Smooth muscle cell (in vitro differentiated cells): ENCODE measurements at regions not wholly inside any gene's neighbourhood (a gene's known extent, or its start where the extent isn't known, plus 50 kb on each side); places are given as distances from the start of the nearest gene placed in this dataset.

Source experiments
- DNase-seq: peaks from one replicate; lab custom pipeline; 2025; ENCODE audit not compliant: unreplicated experiment; lab: John Stamatoyannopoulos, UW
- H2AFZ ChIP-seq: fragments of 200-600 bp; sonication (generic); 2 replicates; pipeline ENCODE4 v1.6.0; 2016; ENCODE audit warnings: antibody characterized with exemption, low read depth, mild to moderate bottlenecking
- H3F3A ChIP-seq: fragments of 200-600 bp; sonication (generic); 2 replicates; pipeline ENCODE4 v1.6.0; 2017; ENCODE audit warnings: antibody characterized with exemption, low read depth
- H3K27ac ChIP-seq: fragments of 200-600 bp; sonication (generic); 2 replicates; pipeline ENCODE4 v1.5.1; 2016; ENCODE audit warnings: low read depth, mild to moderate bottlenecking
- H3K27me3 ChIP-seq: fragments of 200-600 bp; sonication (generic); 2 replicates; pipeline ENCODE4 v1.6.1; 2016; ENCODE audit warnings: low read depth, mild to moderate bottlenecking
- H3K36me3 ChIP-seq: fragments of 200-600 bp; sonication (generic); 2 replicates; pipeline ENCODE4 v1.5.1; 2016; ENCODE audit warnings: low read depth
- H3K4me1 ChIP-seq: fragments of 200-600 bp; sonication (generic); 2 replicates; pipeline ENCODE4 v1.5.1; 2016; ENCODE audit warnings: low read depth
- H3K4me2 ChIP-seq: fragments of 200-600 bp; sonication (generic); 2 replicates; pipeline ENCODE4 v1.6.0; 2016; ENCODE audit warnings: mild to moderate bottlenecking
- H3K4me3 ChIP-seq: fragments of 200-600 bp; sonication (generic); 2 replicates; pipeline ENCODE4 v1.5.1; 2016; ENCODE audit warnings: mild to moderate bottlenecking
- H3K79me2 ChIP-seq: fragments of 200-600 bp; sonication (generic); 2 replicates; pipeline ENCODE4 v1.6.0; 2016; ENCODE audit warnings: low read depth, mild to moderate bottlenecking
- H3K9ac ChIP-seq: fragments of 200-600 bp; sonication (generic); 2 replicates; pipeline ENCODE4 v1.6.0; 2016; ENCODE audit warnings: low read depth
- H3K9me3 ChIP-seq: fragments of 200-600 bp; sonication (generic); replicated peaks from 2 replicates; pipeline ENCODE4 v1.5.1; 2016; ENCODE audit warnings: low read depth
- H4K20me1 ChIP-seq: fragments of 200-600 bp; sonication (generic); 2 replicates; pipeline ENCODE4 v1.6.0; 2016; ENCODE audit warnings: low read depth
- CTCF ChIP-seq: fragments of 200-600 bp; sonication (generic); IDR thresholded peaks from 2 replicates; pipeline ENCODE4 v1.5.1; 2017; ENCODE audit warnings: borderline replicate concordance, mild to moderate bottlenecking, antibody characterized with exemption; ENCODE audit not compliant: insufficient read depth, poor library complexity, severe bottlenecking
- WGBS: methylation state at CpG from one replicate; pipeline ENCODE4 v1.1.7; 2016; ENCODE audit warnings: low lambda C conversion rate; 5-methylcytosine and 5-hydroxymethylcytosine counted together

- no peak for TF ChIP-seq CTCF
- H3K4me2 ChIP-seq: no peak overlapping the region
- 85% methylated on average over 7 of the region's 7 CpGs for WGBS
- DNase-seq: no peak
- no peaks in the 10 kb centered on the region for H4K20me1 ChIP-seq
- H3K79me2 ChIP-seq: no peaks in the 10 kb centered on the region
- H3K4me3 ChIP-seq: no peak overlapping the region
- H2AFZ ChIP-seq: no peak overlapping the region
- no peaks in the 10 kb centered on the region for H3K36me3 ChIP-seq
- H3K4me1 ChIP-seq: no peaks in the 10 kb centered on the region
- no peaks in the 10 kb centered on the region for H3K9me3 ChIP-seq
- H3K27me3 ChIP-seq: no peaks in the 10 kb centered on the region
- H3K27ac ChIP-seq: no peak overlapping the region
- H3K9ac ChIP-seq: no peak overlapping the region
- H3F3A ChIP-seq: no peaks in the 10 kb centered on the region
These were observed 478.3 kb upstream of the ADAMTS16 start for GRCh38 chr5:4661836-4662235.

GRCh38 chr5:4662756-4663155 lies 477.4 kb upstream of the ADAMTS16 start:
- no peaks in the 10 kb centered on the region for H3K9me3 ChIP-seq
- H4K20me1 ChIP-seq: no peaks in the 10 kb centered on the region
- no peaks in the 10 kb centered on the region for H3K79me2 ChIP-seq
- no peak overlapping the region for H3K9ac ChIP-seq
- no peak overlapping the region for H3K27ac ChIP-seq
- no peak overlapping the region for H3K4me2 ChIP-seq
- WGBS: 86% methylated on average over 5 of the region's 5 CpGs
- no peaks in the 10 kb centered on the region for H3F3A ChIP-seq
- no peaks in the 10 kb centered on the region for H3K36me3 ChIP-seq
- no peak overlapping the region for H2AFZ ChIP-seq
- no peak overlapping the region for H3K4me3 ChIP-seq
- DNase-seq: no peak
- no peaks in the 10 kb centered on the region for H3K27me3 ChIP-seq
- no peaks in the 10 kb centered on the region for H3K4me1 ChIP-seq
- no peak for TF ChIP-seq CTCF

GRCh38 chr5:4665911-4666310 lies 474.2 kb upstream of the ADAMTS16 start:
- Histone ChIP-seq H3K9ac (no peak overlapping the region), H3K27me3 (no peaks in the 10 kb centered on the region), H3K4me3 (no peak overlapping the region), H3K9me3 (no peaks in the 10 kb centered on the region), H4K20me1 (no peaks in the 10 kb centered on the region), H3K27ac (no peak overlapping the region), H3K79me2 (no peaks in the 10 kb centered on the region), H3K4me1 (no peaks in the 10 kb centered on the region), H2AFZ (no peak overlapping the region), H3F3A (no peaks in the 10 kb centered on the region), H3K4me2 (no peak overlapping the region), H3K36me3 (no peaks in the 10 kb centered on the region)
- no peak for DNase-seq
- WGBS: 81% methylated on average over 2 of the region's 2 CpGs
- TF ChIP-seq CTCF: no peak

- no peak for DNase-seq
- H3K27ac ChIP-seq: no peak overlapping the region
- no peaks in the 10 kb centered on the region for H3K4me1 ChIP-seq
- no peak overlapping the region for H3K4me3 ChIP-seq
- WGBS: 80% methylated on average over 1 of the region's 1 CpG
- H2AFZ ChIP-seq: no peak overlapping the region
- TF ChIP-seq CTCF: no peak
- no peaks in the 10 kb centered on the region for H3K27me3 ChIP-seq
- H3K9ac ChIP-seq: no peak overlapping the region
- H3K36me3 ChIP-seq: no peaks in the 10 kb centered on the region
- H3F3A ChIP-seq: no peaks in the 10 kb centered on the region
- no peaks in the 10 kb centered on the region for H3K9me3 ChIP-seq
- no peaks in the 10 kb centered on the region for H4K20me1 ChIP-seq
- no peaks in the 10 kb centered on the region for H3K79me2 ChIP-seq
- no peak overlapping the region for H3K4me2 ChIP-seq
These were observed 466.0 kb upstream of the ADAMTS16 start for GRCh38 chr5:4674166-4674565.
